NCI-H146 (cell line): ENCODE measurements at regions not wholly inside any gene's neighbourhood (a gene's known extent, or its start where the extent isn't known, plus 50 kb on each side); places are given as distances from the start of the nearest gene placed in this dataset.
"Not testable (repeated sequence)": the region's sequence is repeated elsewhere in the genome, so short reads cannot be mapped to it uniquely, and the experiment has no call there.

ENCODE experiments used
- DNase-seq: peaks from one replicate; lab custom pipeline; 2025; lab: John Stamatoyannopoulos, UW

DNA sequence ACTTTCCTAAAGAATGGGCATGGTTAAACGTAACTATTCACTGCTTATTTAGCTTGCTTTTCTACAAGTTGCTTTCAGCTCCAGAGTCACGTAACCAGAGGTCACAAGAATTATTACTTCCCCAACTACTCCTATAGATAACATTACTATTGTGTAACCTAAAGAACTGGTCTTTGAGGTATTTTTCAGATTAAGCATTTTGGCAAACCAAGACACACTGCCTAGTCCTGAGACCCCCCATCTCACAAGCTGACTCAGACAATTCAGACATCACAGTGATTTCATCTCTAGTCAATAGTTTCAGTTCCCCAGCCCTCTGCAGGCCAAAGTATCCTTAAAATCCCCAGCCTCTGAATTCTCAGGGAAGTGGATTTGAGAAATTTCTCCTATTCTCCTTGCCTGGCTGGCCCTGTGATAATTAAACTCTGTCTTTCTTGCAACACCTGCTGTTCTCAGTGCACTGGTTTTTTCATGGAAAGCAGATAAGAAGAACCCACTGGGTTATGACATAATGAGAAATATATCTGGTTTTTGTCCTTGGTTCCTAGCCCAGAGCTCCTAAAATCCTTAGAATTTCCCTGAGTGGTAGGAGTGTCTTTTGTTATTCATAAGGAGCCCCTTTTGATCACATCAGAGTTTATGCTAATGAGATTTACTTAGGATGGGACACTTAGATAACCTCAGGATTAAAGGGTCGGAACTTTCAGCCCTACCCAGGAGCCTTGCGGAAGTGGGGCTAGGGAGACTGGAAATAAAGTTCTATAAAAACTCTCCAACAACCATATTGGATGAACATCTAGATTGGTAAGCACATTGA, 1310.8 kb upstream of the CHAC2 start:
- no peak for DNase-seq

DNA sequence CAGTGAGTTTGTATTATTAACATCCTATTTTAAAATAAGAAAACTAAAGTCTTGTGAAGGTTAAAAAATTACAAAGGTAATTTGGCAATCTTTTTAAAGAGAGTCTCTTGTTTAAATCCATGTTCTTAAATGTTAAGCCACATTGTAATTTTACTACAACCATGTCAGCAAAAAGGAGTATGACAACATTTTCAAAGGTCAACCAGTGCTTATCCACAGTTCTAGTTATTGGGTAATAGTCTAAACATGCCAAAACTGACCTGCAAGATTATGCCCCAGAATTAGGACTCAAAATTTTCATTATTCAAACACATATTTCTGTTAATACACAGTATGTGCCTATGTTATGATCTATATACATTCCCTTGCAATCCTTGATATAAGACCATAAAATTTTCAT, 1312.6 kb upstream of the CHAC2 start:
- no peak for DNase-seq

DNA sequence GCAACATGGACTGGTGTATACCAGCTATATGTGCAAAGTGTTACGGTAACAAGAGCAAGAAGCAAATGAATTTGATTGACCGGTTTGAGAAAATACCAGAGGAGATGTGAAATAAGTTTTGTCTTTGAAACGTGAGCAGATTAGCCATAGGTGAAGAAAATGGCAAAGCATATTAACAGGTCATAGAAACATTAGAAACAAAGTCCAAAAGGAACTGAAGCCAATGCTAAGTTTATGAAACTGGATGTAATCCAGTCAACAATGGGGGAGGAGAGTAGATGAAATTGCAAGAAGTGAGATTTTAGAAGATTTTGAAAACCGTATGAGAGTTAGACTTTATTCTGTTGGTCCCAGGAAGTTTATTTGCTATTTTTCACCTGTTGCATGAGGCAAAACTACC, 1315.4 kb upstream of the CHAC2 start:
- no peak for DNase-seq

DNA sequence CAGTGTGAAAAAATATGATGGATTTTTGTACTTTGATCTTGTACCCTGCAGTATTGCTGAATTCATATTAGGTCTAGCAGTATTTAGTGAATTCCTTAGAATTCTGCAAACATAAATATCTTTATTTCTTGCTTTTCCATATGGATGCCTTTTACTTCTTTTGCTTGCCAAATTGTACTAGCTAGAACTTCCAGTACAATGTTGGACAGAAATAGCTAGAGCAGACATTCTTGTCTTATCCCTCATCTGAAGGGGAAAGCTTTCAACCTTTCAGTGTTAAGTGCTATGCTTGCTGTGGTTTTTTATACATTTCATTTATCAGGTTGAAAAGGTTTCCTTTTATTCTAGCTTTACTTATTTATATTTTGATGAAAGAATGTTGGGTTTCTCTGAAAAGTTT, 1321.9 kb upstream of the CHAC2 start:
- no peak for DNase-seq

DNA sequence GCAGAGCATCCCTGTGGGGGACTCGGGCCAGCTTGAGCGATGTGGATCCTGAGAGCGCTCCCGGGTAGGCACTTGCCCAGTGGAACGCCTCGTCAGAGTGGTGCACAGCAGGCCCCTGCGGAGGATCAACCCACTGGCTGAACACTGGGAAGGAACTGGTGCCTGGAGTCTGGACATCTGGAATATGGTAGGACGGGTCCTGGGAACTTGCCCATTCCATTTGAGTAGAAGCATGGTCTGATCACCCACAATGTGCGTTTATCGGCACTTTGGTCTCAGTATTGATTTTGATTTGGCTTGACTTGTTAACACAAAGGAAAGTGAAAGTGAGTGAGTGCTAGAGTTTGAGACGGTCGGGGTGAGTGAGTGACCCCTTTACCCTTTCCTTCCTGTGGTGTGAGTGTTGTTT, 1336.2 kb upstream of the CHAC2 start:
- no peak for DNase-seq

DNA sequence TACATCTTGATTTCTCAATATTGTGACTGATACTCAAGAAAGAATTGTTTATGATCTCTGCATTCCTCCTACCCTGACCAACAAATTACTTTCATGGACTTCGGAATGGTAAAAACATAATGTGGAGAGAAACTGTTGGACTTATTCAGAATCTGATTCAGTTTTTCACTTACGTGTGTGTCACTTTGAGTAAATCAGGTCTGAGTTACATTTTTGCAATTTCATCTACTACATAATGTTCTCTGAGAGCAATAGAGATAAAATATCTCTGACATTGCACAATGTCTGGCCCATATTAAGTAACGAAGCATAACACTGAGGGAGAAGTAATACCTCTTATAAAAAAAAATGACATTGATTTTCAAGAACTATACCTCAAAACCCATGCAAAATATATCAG, 1337.9 kb upstream of the CHAC2 start:
- DNase-seq: no peak

DNA sequence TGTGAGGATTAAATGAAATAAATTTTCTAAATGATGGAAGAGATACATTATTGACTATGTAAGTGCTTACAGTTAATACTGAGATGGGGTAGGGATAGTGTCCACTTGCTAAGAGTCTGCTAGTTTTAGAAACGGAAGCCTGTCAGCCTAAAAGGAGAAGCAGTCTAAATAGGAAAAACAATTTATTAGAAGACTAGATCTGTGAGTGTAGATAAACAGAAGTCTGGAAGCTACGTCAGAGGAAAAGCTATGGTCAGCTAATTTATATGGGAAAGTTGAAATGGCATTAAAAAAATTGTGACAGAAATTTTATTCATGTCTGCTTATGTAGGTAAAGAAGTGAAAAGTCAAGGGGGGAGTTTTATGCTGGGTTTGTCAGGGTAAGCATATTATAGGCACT, 1338.4 kb upstream of the CHAC2 start:
- no peak for DNase-seq

DNA sequence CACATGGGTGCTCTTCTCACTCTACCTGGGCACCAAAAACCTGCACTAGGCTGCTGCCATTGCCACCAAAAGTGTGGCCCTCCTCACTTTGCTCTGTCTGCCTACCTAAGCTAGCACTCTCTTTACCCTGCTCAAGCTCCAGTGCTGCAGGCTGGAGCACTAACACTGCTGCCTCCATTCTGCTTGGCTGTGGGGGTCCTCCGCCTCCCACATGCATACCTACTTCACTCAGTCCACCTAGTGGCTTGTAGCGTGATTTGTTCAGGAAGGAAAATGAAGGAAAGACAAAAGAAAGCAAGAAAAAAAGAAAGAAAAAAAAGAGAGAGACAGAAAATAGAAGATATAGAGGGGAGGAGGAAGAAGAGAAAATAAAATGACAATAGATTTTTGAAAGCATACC, 1339.4 kb upstream of the CHAC2 start:
- DNase-seq: no peak

DNA sequence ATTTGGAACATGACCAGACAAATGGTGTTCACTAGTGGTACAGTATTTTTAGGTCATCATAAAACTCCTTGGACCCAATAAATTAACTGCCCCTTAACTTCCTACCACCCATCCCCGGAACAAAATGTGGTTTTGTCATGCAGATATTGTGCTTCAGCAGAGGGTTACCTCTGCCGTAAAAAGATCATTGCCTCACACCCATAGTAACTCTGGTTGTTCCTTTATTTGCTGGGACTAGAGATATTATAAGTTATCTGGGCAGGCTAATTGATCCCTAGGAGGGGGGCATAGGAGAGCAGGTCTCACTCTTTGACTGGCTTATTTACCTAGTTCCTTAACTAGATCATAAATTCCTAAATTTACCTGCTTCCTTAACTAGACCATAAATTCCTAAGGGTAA, 1343.9 kb upstream of the CHAC2 start:
- DNase-seq: no peak

DNA sequence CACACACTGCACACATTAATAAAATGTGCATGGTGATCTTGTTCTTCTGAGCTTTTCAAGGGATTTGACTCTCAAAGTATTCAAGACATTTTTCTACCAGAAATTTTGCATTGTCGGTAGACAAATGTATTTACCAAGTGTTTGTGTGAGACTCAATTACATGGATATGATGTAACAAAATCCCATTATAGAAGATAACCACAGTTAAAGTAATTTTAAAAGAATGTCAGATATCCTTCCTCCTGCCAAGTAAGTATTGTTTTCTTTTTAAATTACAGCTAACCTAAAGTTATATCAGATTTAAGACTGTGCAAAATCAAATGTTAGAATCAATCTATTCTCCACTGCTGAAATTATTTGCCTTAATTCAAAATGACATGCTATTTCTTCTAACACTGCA, 1344.5 kb upstream of the CHAC2 start:
- no peak for DNase-seq

DNA sequence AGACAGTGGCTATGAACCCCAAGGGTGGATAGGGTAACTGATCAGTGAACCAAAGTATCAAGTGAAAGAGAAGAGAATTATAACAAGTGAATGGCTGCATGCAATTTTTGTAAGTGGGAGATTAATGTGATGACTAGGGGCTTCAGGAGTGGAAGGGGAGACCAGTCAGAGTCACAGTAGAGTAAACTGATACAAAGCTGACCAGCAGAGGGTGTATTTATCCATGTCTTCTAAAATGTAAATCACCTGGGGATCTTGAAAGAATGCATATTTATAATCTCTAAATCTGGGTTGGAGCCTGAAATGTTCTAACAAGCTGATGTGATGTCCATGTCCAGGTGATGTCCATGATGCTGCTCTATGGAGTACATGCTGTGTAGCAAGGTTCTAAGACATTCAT, 1351.3 kb upstream of the CHAC2 start:
- DNase-seq: no peak

DNA sequence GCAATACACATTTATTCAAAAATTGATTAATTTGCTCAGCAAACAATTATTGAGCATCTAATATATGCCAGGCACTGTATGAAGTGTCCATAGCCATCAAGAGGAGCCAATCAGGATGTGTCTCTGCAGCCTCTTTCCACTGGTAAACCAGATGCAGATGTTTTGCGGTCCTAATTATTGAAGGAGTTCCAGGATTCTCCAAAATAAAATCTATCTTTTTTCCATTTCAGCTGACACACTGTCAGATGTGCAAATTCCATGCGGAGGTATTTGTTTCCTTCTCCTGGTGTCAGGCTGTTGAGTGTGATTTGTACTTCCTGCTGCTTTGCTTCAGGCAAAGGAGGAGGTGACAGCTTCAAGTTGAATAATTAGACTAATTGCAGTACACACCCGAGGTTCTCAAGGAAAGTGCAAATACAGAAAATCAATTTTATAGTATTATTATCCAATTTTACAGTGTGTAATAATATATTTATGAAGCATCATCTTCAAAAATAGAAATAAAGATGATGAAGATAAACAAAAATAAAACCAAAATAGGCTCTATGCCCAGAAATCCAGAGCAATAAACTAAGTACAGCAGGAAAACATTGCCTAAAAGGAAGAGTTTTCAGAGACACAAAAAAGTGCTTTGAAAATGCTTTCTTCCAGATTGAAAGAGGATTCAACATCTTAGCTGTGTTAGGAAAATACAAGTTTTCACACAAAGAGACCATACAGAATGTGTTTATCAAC, 1352.9 kb upstream of the CHAC2 start:
- peak; percentile 4 for DNase-seq

DNA sequence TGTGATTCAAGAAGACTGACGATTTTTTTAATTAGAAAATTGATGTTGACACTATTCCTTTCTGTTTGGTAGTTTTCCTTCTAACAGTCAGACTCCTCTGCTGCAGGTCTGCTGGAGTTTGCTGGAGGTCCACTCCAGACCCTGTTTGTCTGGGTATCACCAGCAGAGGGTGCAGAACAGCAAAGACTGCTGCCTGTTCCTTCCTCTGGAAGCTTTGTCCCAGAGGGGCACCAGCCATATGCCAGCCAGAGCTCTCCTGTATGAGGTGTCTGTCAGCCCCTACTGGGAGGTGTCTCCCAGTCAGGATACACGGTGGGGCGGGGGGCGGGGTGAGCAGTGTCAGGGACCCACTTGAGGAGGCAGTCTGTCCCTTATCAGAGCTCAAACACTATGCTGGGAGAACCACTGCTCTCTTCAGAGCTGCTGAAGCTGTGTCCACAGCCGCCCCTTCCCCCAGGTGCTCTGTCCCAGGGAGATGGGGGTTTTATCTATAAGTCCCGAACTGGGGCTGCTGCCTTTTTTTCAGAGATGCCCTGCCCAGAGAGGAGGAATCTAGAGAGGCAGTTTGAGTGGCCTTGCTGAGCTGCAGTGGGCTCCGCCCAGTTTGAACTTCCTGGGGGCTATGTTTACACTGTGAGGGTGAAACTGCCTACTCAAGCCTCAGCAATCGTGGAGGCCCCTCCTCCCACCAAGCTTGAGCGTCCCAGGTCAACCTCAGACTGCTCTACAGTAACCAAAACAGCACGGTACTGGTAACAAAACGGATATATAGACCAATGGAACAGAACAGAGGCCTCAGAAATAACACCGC, 1358.1 kb upstream of the CHAC2 start:
- DNase-seq: not testable (repeated sequence)

DNA sequence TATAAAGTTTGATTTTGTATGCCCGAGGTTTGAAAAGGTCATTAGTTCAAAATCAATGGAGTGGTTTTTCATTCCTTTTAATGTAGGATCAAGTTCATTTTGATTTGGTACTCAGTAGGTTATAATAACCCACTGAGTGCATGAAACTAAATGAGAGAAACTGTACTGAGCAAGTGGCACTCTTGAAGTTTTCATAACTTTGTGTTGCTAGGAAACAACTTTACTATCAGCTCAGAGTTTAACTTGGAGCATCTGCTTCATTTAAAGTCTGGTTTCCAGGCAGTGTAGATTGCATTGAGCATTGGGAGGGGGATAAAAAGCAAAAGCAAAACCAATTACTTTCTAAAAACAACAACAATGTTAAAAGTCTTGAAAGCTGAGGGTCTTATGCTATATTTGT, 1361.6 kb upstream of the CHAC2 start:
- no peak for DNase-seq

DNA sequence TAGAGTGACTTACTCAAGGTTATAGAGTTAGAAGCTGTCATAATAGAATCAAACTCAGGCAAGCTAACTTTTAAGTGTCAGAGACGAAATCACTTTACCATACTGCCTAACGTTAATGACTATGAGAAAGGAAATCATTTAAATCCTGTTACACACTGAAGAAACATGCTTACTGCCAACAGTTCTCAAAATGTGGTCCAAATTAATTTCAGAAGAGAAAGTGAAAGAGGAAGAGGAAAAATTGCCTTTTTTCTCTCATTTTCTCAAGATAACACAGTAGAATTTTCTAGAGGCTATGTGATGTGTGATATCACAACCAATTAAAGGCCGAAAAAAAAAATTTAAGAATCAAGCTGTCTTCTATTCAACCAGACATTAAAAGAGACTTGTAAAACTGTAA, 1362.7 kb upstream of the CHAC2 start:
- DNase-seq: no peak

DNA sequence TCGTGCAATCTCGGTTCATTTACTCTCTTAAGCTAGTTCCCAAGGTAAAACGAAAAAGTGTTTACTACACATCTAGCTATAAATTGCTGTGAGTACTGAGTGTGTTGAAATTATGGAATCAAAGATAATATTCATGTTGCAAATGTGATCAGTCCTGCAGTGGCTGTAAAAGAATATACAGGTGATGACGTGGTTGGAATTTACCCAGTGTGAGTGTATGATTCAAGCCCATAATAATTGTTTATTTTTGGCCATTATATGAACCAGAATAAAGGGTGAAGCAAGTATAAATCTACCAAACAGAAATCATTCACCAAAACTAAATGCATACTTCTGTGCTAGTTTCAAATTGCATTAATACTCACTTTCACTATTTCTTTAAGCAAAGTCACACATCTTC, 1363.6 kb upstream of the CHAC2 start:
- DNase-seq: no peak

DNA sequence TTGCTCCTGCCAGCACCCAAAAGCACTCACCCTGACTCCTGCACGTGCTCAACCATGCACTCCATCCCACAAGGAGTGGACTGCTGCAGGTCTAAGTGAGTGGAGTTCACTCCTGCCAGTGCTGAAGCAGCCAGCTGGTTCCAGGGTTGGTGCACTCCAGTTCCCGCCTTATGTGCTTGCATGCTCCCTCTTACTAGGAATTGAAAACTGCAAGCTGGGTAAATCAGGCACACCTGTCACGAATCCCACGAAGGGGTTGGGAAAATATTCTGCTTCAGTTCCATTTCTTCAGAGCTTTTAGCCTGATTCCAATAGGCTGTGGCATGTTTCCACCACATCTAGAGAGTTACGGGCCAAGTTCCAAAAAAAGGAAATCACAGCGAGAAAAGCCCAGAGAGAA, 1365.5 kb upstream of the CHAC2 start:
- no peak for DNase-seq

DNA sequence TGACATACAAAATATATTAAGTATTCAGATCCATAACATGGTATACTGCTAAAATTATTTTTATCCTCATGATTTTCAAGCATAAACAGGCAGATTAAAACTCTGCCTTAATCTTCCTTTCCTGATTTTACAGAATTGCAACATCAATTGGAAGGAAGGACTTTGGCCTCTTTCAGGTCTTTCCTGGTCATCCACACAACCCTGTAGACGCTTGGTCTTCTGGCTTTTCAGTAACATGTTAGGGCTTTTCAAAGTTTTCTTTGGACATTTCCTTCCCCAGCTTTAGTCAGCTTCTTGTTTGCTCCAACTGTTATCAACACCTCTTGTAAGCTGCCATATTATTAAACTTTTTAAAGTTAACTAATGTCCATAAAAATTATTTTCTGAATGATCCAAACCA, 1364.9 kb upstream of the NRXN1 start:
- no peak for DNase-seq

DNA sequence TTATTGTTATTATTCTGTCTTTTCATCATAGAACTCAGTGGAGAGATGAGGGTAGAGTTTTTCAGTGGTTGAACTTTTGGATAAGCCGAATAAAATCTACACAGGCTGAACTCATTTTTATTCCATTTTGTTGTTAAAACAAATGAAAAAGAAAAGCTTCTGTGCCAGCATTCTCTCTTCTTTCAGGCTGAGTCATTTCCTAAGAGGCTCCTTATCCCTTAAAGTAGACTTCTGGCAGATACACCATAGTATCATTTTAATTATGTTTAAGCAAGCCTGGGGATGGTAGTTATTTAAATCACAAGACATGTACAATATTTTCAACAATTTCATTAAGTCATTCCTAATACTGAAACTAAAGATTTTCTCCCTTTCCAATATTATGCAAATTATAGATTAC, 1364.0 kb upstream of the NRXN1 start:
- DNase-seq: no peak

DNA sequence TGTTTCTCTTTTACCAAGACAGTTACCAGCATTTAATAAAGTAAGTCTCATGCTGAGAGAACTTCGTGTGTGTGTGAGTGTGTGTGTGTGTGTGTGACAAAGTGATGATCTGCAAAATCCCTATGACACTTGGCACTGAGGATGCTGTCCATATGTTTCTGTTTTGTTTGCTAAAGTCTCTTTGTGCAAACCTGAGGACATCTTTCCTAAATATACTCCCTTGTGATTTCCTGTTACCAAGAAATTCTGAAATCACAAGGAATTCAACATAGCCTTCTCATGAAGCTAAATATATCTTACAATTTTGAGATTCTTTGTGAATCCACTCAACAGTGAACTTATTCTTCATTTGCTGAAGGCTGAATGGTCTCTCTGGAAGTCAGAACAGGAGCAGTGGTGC, 1359.7 kb upstream of the NRXN1 start:
- DNase-seq: no peak

DNA sequence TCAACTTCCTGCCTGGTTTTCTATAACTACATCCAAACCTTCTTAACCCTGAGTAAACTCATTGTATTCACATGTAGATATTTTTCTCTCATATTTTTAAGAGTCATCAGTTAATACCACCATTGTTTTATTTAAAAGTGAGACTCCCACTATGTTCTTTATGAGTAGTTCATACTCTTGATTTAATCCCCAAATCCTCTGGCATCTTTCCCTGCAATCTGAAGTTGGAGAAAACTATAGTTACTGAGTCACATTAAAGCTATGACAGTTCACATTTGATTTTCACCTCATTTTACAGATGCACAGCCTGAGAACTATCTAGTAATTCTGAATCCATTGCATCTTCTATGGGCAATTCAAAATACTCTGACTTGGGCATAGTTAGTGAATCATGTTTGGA, 1358.7 kb upstream of the NRXN1 start:
- no peak for DNase-seq

DNA sequence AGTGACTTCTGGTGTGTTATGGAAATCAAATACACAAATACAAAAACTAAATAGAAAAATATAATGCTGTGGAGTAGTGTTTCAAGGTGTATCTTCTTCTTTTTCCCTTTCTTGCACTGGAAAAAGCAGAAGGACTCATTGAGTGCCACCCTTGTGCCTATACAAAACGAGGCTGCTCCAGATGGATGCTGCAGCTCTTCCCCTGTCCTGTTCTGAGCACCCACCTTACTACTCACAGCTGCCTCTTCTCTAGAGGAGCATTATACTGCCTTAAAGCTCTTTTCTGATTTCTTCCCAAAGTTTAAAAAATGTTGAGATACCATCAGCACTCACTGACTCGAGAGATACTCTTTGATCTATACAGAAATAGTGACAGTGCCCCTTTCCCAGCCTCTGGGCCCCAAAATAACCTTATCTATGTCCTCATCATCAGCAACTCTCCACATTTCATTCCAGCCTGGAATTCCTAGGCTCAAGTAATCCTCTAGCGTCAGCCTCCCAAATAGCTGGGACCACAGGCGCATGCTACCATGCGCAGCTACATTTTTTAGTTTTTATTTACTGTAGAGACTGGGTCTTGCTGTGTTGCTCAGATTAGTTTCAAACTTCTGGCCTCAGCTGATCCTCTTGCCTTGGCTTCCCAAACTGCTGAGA, 1356.1 kb upstream of the NRXN1 start:
- no peak for DNase-seq
